Activated CD8-positive, alpha-beta T cell treated with anti-CD3 and anti-CD28 coated beads for 36 hours (primary cell): ENCODE measurements at regions not wholly inside any gene's neighbourhood (a gene's known extent, or its start where the extent isn't known, plus 50 kb on each side); places are given as distances from the start of the nearest gene placed in this dataset.

Experiments
- ATAC-seq: fragments of 200-7000 bp; cut with Tn5 transposase; one replicate; pipeline ENCODE4 v1.10.0; 2021; ENCODE audit warnings: mild to moderate bottlenecking, moderate library complexity
- CTCF ChIA-PET: fragments of 350-600 bp; sonication (Branson Sonifier 250); formaldehyde crosslinking; loops from one replicate; lab custom pipeline; 2021; ENCODE audit warnings: antibody characterized with exemption; lab: Charles Lee
- POLR2A ChIA-PET: fragments of 350-600 bp; sonication (Branson Sonifier 250); formaldehyde crosslinking; loops from one replicate; lab custom pipeline; 2021; ENCODE audit warnings: antibody characterized with exemption; lab: Charles Lee
- DNase-seq: peaks from one replicate; pipeline ENCODE4 v3.0.0-alpha.2; 2020
- H3K27ac Mint-ChIP-seq: one replicate; pipeline ENCODE4 v1.8.0; 2021; ENCODE audit warnings: mild to moderate bottlenecking, mixed read lengths
- H3K27me3 Mint-ChIP-seq: one replicate; pipeline ENCODE4 v1.8.0; 2021; ENCODE audit warnings: mixed read lengths
- H3K36me3 Mint-ChIP-seq: one replicate; pipeline ENCODE4 v1.8.0; 2021; ENCODE audit warnings: low read depth, mixed read lengths
- H3K4me1 Mint-ChIP-seq: one replicate; pipeline ENCODE4 v1.8.0; 2021; ENCODE audit warnings: low read depth, mixed read lengths
- H3K4me3 Mint-ChIP-seq: one replicate; pipeline ENCODE4 v1.8.0; 2021; ENCODE audit warnings: mild to moderate bottlenecking, moderate library complexity, mixed read lengths
- H3K9me3 Mint-ChIP-seq: one replicate; pipeline ENCODE4 v1.8.0; 2021; ENCODE audit warnings: mixed read lengths
- intact Hi-C: fragments of 100-400 bp; cut with micrococcal nuclease; formaldehyde crosslinking; loops from one replicate; pipeline ENCODE4 v1.10.0; 2022
- TF ChIP-seq, protein P1 (sequence below): fragments of 200-600 bp; IDR thresholded peaks from one replicate; pipeline ENCODE4 v1.8.0; 2022; ENCODE audit warnings: antibody characterized with exemption, mild to moderate bottlenecking

DNA sequence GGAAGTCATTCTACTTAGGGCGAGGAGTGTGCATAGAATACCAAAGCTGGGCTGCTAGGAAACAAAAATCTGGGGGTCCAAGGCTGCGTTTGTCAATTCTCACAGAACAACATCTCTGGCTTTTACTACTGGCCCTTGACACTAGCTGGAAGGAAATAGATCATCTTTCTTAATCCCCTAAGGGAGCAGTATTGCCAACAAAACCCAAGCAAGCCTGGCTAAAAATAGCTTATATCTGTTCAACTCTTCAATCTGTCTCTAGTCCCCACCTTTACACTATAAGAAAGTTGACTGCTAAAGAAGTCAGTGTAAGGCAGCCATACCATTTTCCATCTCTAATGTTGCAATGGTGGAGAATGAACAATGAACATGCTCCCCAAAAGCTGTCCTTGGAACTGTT is 107.8 kb upstream of the SPRY2 start:
- ChIA-PET CTCF (no interaction called here), POLR2A (no interaction called here)
- intact Hi-C loops = no loop called here
- Mint-ChIP-seq H3K27me3 (no peaks in the 10 kb centered on the region), H3K4me1 (peaks cover 3% of the 10 kb centered on the region), H3K27ac (no peak overlapping the region), H3K36me3 (no peaks in the 10 kb centered on the region), H3K4me3 (no peak overlapping the region), H3K9me3 (no peaks in the 10 kb centered on the region)
- DNase-seq (no peak), ATAC-seq (no peak)
- TF ChIP-seq, protein P1, sequence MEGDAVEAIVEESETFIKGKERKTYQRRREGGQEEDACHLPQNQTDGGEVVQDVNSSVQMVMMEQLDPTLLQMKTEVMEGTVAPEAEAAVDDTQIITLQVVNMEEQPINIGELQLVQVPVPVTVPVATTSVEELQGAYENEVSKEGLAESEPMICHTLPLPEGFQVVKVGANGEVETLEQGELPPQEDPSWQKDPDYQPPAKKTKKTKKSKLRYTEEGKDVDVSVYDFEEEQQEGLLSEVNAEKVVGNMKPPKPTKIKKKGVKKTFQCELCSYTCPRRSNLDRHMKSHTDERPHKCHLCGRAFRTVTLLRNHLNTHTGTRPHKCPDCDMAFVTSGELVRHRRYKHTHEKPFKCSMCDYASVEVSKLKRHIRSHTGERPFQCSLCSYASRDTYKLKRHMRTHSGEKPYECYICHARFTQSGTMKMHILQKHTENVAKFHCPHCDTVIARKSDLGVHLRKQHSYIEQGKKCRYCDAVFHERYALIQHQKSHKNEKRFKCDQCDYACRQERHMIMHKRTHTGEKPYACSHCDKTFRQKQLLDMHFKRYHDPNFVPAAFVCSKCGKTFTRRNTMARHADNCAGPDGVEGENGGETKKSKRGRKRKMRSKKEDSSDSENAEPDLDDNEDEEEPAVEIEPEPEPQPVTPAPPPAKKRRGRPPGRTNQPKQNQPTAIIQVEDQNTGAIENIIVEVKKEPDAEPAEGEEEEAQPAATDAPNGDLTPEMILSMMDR = no peak

GRCh38 chr13:80447747-80448146 is 106.8 kb upstream of the SPRY2 start:
- Mint-ChIP-seq H3K27me3 (no peaks in the 10 kb centered on the region), H3K4me1 (peaks cover 3% of the 10 kb centered on the region), H3K36me3 (no peaks in the 10 kb centered on the region), H3K4me3 (no peak overlapping the region), H3K27ac (no peak overlapping the region), H3K9me3 (no peaks in the 10 kb centered on the region)
- intact Hi-C loops = no loop called here
- CTCF ChIA-PET = interaction anchor here (0.9 kb wide), 1 partner anchor 10 kb away, joined by 3 read pairs; no protein-coding TSS in a partner anchor
- TF ChIP-seq, protein P1 = no peak
- POLR2A ChIA-PET = no interaction called here
- no peak for DNase-seq
- ATAC-seq = no peak

GRCh38 chr13:80444240-80445015 is 103.5 kb upstream of the SPRY2 start:
- POLR2A ChIA-PET = no interaction called here
- CTCF ChIA-PET = no interaction called here
- intact Hi-C loops = no loop called here
- no peaks in the 10 kb centered on the region for H3K4me1 Mint-ChIP-seq
- ATAC-seq = peak; percentile 51
- no peaks in the 10 kb centered on the region for H3K27me3 Mint-ChIP-seq
- H3K36me3 Mint-ChIP-seq = no peaks in the 10 kb centered on the region
- DNase-seq = no peak
- no peak overlapping the region for H3K4me3 Mint-ChIP-seq
- no peaks in the 10 kb centered on the region for H3K9me3 Mint-ChIP-seq
- TF ChIP-seq, protein P1 = no peak
- no peak overlapping the region for H3K27ac Mint-ChIP-seq

- ChIA-PET POLR2A (no interaction called here), CTCF (no interaction called here)
- Mint-ChIP-seq H3K27me3 (no peaks in the 10 kb centered on the region), H3K4me3 (no peak overlapping the region), H3K36me3 (no peaks in the 10 kb centered on the region), H3K9me3 (no peaks in the 10 kb centered on the region), H3K4me1 (no peaks in the 10 kb centered on the region), H3K27ac (no peak overlapping the region)
- TF ChIP-seq, protein P1 = no peak
- intact Hi-C loops = no loop called here
- ATAC-seq (no peak), DNase-seq (no peak)
Observed at GRCh38 chr13:80442609-80443008, 101.7 kb upstream of the SPRY2 start.

- TF ChIP-seq, protein P1 = no peak
- Mint-ChIP-seq H3K4me3 (no peak overlapping the region), H3K36me3 (no peaks in the 10 kb centered on the region), H3K4me1 (no peaks in the 10 kb centered on the region), H3K27ac (no peak overlapping the region), H3K9me3 (no peaks in the 10 kb centered on the region), H3K27me3 (no peaks in the 10 kb centered on the region)
- ChIA-PET CTCF (no interaction called here), POLR2A (no interaction called here)
- intact Hi-C loops = no loop called here
- ATAC-seq (no peak), DNase-seq (no peak)
Observed at GRCh38 chr13:80441968-80442367, 101.0 kb upstream of the SPRY2 start.
